ENCODE measurements at regions not wholly inside any gene's neighbourhood (a gene's known extent, or its start where the extent isn't known, plus 50 kb on each side); places are given as distances from the start of the nearest gene placed in this dataset.
"Not testable (repeated sequence)": the region's sequence is repeated elsewhere in the genome, so short reads cannot be mapped to it uniquely, and the experiment has no call there.

- DNase-seq (ENCODE audit: low read depth, low spot score), result no peak
These were observed 84.7 kb downstream of the SCN11A start for GRCh38 chr3:38966811-38967692.

GRCh38 chr3:38964646-38965045, 87.1 kb downstream of the SCN11A start:
- DNase-seq (ENCODE audit: low read depth, low spot score), result no peak

GRCh38 chr3:38964204-38964603, 87.5 kb downstream of the SCN11A start:
- DNase-seq (ENCODE audit: low read depth, low spot score), result no peak

DNA sequence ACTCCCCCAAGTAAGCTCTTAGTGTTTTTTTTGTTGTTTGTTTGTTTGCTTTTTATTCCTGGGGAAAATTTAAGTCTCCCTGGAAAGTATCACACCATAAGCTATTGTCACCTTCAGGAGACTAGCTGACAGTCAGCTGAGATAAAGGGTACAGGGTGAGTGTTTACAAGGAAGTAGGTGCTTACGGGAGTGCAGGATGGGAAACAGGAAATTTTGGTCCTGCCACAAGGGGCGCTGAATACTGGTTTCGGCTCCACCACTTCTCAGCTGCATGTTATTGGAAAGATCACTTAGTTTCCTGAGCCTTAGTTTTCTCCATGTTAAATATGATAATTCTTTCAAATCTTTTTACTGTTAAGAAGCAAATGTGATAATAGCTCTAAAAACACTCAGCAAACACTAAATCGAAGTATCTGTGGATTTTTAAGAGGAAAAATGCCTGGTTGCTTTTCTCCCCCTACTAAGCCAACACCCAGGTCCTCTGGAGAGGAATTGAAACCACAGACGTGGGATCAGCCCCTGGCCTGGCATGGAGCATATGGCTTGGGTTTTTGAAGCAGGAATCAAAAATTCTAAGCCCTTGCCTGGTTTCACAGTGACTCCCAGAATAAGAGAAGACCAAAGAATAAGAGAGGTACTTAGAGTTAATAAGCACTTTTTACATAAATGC, 90.7 kb downstream of the SCN11A start:
- DNase-seq (ENCODE audit: low read depth, low spot score), result peak; percentile 25

GRCh38 chr3:38960042-38960622, 91.6 kb downstream of the SCN11A start:
- no peak for DNase-seq (ENCODE audit: low read depth, low spot score)

DNA sequence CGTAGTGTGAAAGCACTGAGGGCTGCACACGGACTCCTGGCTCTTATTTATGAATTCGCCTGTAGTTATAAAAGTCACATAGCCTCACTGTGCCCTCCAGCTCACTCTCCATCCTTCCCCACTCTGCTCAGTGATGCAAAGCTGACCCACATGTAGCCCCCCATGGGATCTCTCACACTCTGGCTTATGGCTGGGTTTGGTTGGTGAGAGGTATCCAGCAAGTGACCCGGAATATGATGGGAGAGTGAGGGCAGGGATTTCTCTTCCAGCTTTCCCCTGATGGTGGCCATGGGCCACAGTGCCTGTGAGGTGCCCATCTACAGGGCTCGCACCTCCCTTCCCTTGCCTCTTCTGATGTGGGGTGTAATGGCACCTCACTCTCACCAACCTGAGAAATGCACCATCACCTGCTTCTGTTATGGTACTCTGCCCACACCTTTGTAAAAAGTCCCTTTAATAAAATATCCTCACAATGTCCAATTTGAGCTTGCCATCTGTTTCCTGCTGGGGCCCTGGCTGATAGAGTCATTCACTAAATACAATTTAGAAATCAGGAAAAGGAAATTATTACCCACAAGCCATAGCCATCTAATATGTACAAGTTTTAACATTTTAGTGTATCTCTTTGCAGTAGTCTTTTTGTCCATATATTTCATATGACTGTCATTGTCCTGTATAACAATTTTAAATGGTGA, 93.6 kb downstream of the SCN11A start:
- no peak for DNase-seq (ENCODE audit: low read depth, low spot score)

- DNase-seq (ENCODE audit: low read depth, low spot score), result no peak
These were observed 94.4 kb downstream of the SCN11A start for GRCh38 chr3:38957296-38957695.

GRCh38 chr3:38952721-38953120, 99.0 kb downstream of the SCN11A start:
- no peak for DNase-seq (ENCODE audit: low read depth, low spot score)

- DNase-seq (ENCODE audit: low read depth, low spot score), result not testable (repeated sequence)
These were observed 100.6 kb downstream of the SCN11A start for GRCh38 chr3:38951167-38951566.

- DNase-seq (ENCODE audit: low read depth, low spot score), result no peak
These were observed 101.2 kb downstream of the SCN11A start for GRCh38 chr3:38950581-38950980.

DNA sequence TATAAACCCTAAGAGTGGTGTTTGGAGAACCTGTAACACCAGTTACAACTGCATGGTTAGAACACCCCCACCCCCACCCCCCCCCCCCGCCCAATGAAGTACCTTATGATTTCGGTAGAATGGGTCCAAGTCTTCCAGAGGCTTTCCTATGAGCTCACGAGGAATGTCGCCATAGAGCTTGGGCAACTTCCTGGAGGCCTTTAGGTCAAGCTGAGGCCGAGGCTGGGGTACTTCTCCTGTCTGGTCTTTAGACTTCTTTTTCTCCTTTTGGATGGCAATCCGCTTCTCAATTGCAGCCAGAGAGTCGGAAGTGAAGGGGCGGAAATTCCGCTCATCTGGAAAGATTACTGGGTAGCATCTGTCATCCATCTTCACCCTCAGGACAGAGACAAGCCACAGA, 101.8 kb downstream of the SCN11A start:
- no peak for DNase-seq (ENCODE audit: low read depth, low spot score)

DNA sequence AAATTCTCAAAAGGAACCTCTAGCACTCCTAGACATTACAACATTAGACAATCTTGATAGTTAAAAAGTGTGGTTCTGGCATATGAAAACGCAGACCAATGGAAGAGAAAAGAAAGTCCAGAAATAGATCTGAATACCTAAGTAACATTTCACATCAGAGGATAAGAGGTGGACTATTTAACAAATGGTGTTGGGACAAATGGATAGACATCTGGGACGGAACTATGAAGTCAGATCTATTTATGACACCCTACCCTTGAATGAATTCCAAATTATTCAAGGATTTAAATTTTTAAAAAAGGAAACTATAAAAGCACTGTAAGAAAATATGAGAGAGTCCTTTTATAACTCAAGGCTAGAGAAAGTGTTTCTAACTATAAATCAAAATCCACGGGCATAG, 111.3 kb downstream of the SCN11A start:
- no peak for DNase-seq (ENCODE audit: low read depth, low spot score)

GRCh38 chr3:38925351-38925750, 109.3 kb upstream of the SCN10A start:
- DNase-seq (ENCODE audit: low read depth, low spot score), result no peak

- DNase-seq (ENCODE audit: low read depth, low spot score), result no peak
These were observed 100.7 kb upstream of the SCN10A start for GRCh38 chr3:38916706-38917105.

- no peak for DNase-seq (ENCODE audit: low read depth, low spot score)
These were observed 91.4 kb upstream of the SCN10A start for GRCh38 chr3:38907426-38907825.

DNA sequence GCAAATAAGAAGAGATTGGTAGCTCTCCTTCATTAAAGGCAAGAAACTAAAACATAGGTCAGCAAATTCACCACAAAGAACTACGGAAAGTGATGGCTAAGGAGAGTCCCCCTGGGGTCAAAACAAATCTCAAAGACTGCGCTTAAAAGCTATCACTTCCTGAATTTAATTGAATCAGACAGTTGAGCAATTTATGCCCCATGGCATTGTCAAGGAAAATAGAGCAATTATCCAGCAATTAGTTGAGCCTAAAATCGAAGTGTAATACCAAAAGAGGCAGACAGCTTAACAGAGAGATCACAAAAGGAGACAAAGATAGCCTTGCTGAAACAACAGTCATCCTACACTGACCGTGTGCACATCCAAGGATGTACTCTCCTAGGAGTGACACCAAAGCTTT, 74.4 kb upstream of the SCN10A start:
- DNase-seq (ENCODE audit: low read depth, low spot score), result no peak

DNA sequence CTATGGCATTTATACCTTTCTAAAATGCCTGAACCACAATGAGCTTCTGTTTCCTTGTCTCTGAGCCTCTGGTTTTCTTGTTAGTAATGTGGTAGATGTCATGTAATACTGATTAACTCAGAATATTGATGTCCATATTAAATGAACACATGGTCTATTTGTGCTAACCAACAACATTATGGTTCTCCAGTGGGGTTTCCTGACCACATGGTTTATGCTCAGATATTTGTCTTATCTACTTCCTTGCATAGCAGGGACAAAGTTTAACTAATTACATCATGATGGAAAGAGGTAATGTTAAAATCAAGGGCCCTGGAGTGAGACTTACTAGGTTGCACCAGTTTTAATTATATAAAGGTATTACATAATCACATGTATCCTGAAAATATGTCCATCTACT, 62.6 kb upstream of the SCN10A start:
- DNase-seq (ENCODE audit: low read depth, low spot score), result no peak

All from iPS DF 19.7 (cell line).